Activated naive CD8-positive, alpha-beta T cell treated with anti-CD3 and anti-CD28 coated beads, Interleukin-2, amount 10 ng/mL, durations not matched to agents 7 days and 5 days (primary cell): ENCODE measurements at regions not wholly inside any gene's neighbourhood (a gene's known extent, or its start where the extent isn't known, plus 50 kb on each side); places are given as distances from the start of the nearest gene placed in this dataset.
"Not testable (repeated sequence)": the region's sequence is repeated elsewhere in the genome, so short reads cannot be mapped to it uniquely, and the experiment has no call there.

Source experiments
- ATAC-seq: fragments of 150-1000 bp; cut with Tn5 transposase; one replicate; pipeline ENCODE4 v1.10.0; 2021; ENCODE audit warnings: low read depth, moderate library complexity
- POLR2A ChIA-PET: fragments of 350-600 bp; sonication (Branson Sonifier 250); formaldehyde crosslinking; loops from one replicate; lab custom pipeline; 2021; ENCODE audit warnings: antibody characterized with exemption; lab: Charles Lee
- DNase-seq: peaks from one replicate; pipeline ENCODE4 v3.0.0; 2021
- H3K27ac Mint-ChIP-seq: one replicate; pipeline ENCODE4 v1.8.0; 2022; ENCODE audit warnings: mild to moderate bottlenecking, mixed read lengths
- H3K27me3 Mint-ChIP-seq: one replicate; pipeline ENCODE4 v1.8.0; 2022; ENCODE audit warnings: mild to moderate bottlenecking, moderate library complexity, mixed read lengths
- H3K36me3 Mint-ChIP-seq: one replicate; pipeline ENCODE4 v1.8.0; 2021; ENCODE audit warnings: mild to moderate bottlenecking, mixed read lengths
- H3K4me1 Mint-ChIP-seq: one replicate; pipeline ENCODE4 v1.8.0; 2021; ENCODE audit warnings: mixed read lengths
- H3K4me3 Mint-ChIP-seq: one replicate; pipeline ENCODE4 v1.8.0; 2022; ENCODE audit warnings: mild to moderate bottlenecking, moderate library complexity, mixed read lengths
- H3K9me3 Mint-ChIP-seq: one replicate; pipeline ENCODE4 v1.8.0; 2021; ENCODE audit warnings: mixed read lengths

GRCh38 chr13:66077132-66077689, 1152.9 kb downstream of the PCDH9 start:
- no peak overlapping the region for H3K4me3 Mint-ChIP-seq
- no peaks in the 10 kb centered on the region for H3K27me3 Mint-ChIP-seq
- no peaks in the 10 kb centered on the region for H3K36me3 Mint-ChIP-seq
- no peaks in the 10 kb centered on the region for H3K4me1 Mint-ChIP-seq
- no peaks in the 10 kb centered on the region for H3K9me3 Mint-ChIP-seq
- no peak for DNase-seq
- POLR2A ChIA-PET, result no interaction called here
- H3K27ac Mint-ChIP-seq, result no peak overlapping the region
- no peak for ATAC-seq

- H3K4me1 Mint-ChIP-seq, result no peaks in the 10 kb centered on the region
- POLR2A ChIA-PET, result no interaction called here
- H3K27me3 Mint-ChIP-seq, result no peaks in the 10 kb centered on the region
- H3K4me3 Mint-ChIP-seq, result no peak overlapping the region
- no peak for DNase-seq
- H3K9me3 Mint-ChIP-seq, result no peaks in the 10 kb centered on the region
- H3K36me3 Mint-ChIP-seq, result no peaks in the 10 kb centered on the region
- ATAC-seq, result no peak
- no peak overlapping the region for H3K27ac Mint-ChIP-seq
Measured at GRCh38 chr13:66076417-66076816, 1153.7 kb downstream of the PCDH9 start.

- H3K36me3 Mint-ChIP-seq, result no peaks in the 10 kb centered on the region
- no peak overlapping the region for H3K27ac Mint-ChIP-seq
- ATAC-seq, result no peak
- H3K4me1 Mint-ChIP-seq, result no peaks in the 10 kb centered on the region
- POLR2A ChIA-PET, result no interaction called here
- no peaks in the 10 kb centered on the region for H3K27me3 Mint-ChIP-seq
- H3K4me3 Mint-ChIP-seq, result no peak overlapping the region
- no peak for DNase-seq
- H3K9me3 Mint-ChIP-seq, result no peaks in the 10 kb centered on the region
Measured at GRCh38 chr13:66074018-66074615, 1156.0 kb downstream of the PCDH9 start.

- ATAC-seq, H3K4me3 Mint-ChIP-seq, DNase-seq, H3K27me3 Mint-ChIP-seq, H3K9me3 Mint-ChIP-seq, H3K36me3 Mint-ChIP-seq, H3K27ac Mint-ChIP-seq, H3K4me1 Mint-ChIP-seq, POLR2A ChIA-PET: not testable (repeated sequence)
Measured at GRCh38 chr13:66072097-66072496, 1158.0 kb downstream of the PCDH9 start.

- no peak overlapping the region for H3K27ac Mint-ChIP-seq
- DNase-seq (no peak), ATAC-seq (no peak)
- POLR2A ChIA-PET, result no interaction called here
- H3K9me3 Mint-ChIP-seq, result no peaks in the 10 kb centered on the region
- H3K4me1 Mint-ChIP-seq, result no peaks in the 10 kb centered on the region
- no peaks in the 10 kb centered on the region for H3K27me3 Mint-ChIP-seq
- H3K36me3 Mint-ChIP-seq, result no peaks in the 10 kb centered on the region
- no peak overlapping the region for H3K4me3 Mint-ChIP-seq
Measured at GRCh38 chr13:66071608-66072007, 1158.5 kb downstream of the PCDH9 start.

- Mint-ChIP-seq H3K27ac (no peak overlapping the region), H3K4me3 (no peak overlapping the region), H3K27me3 (no peaks in the 10 kb centered on the region), H3K4me1 (no peaks in the 10 kb centered on the region), H3K9me3 (no peaks in the 10 kb centered on the region), H3K36me3 (no peaks in the 10 kb centered on the region)
- ATAC-seq (no peak), DNase-seq (no peak)
- POLR2A ChIA-PET, result no interaction called here
Measured at GRCh38 chr13:66071029-66071428, 1159.1 kb downstream of the PCDH9 start.

- H3K27me3 Mint-ChIP-seq, result no peaks in the 10 kb centered on the region
- ATAC-seq (no peak), DNase-seq (no peak)
- H3K36me3 Mint-ChIP-seq, result no peaks in the 10 kb centered on the region
- no peak overlapping the region for H3K27ac Mint-ChIP-seq
- no peaks in the 10 kb centered on the region for H3K9me3 Mint-ChIP-seq
- no peaks in the 10 kb centered on the region for H3K4me1 Mint-ChIP-seq
- H3K4me3 Mint-ChIP-seq, result no peak overlapping the region
- POLR2A ChIA-PET, result no interaction called here
Measured at GRCh38 chr13:66069570-66069969, 1160.6 kb downstream of the PCDH9 start.

- no peaks in the 10 kb centered on the region for H3K27me3 Mint-ChIP-seq
- H3K9me3 Mint-ChIP-seq, result no peaks in the 10 kb centered on the region
- no peaks in the 10 kb centered on the region for H3K4me1 Mint-ChIP-seq
- H3K27ac Mint-ChIP-seq, result no peak overlapping the region
- H3K36me3 Mint-ChIP-seq, result no peaks in the 10 kb centered on the region
- H3K4me3 Mint-ChIP-seq, result no peak overlapping the region
- no peak for ATAC-seq
- POLR2A ChIA-PET, result no interaction called here
- no peak for DNase-seq
Measured at GRCh38 chr13:66068683-66069082, 1161.5 kb downstream of the PCDH9 start.

GRCh38 chr13:66048888-66049287, 1181.2 kb downstream of the PCDH9 start:
- H3K36me3 Mint-ChIP-seq, result no peaks in the 10 kb centered on the region
- no peak overlapping the region for H3K4me3 Mint-ChIP-seq
- no peak overlapping the region for H3K27ac Mint-ChIP-seq
- peaks cover 7% of the 10 kb centered on the region for H3K9me3 Mint-ChIP-seq
- H3K4me1 Mint-ChIP-seq, result no peaks in the 10 kb centered on the region
- no peak for DNase-seq
- no peaks in the 10 kb centered on the region for H3K27me3 Mint-ChIP-seq
- no peak for ATAC-seq
- POLR2A ChIA-PET, result no interaction called here

- DNase-seq (no peak), ATAC-seq (no peak)
- Mint-ChIP-seq H3K27me3 (no peaks in the 10 kb centered on the region), H3K9me3 (no peaks in the 10 kb centered on the region), H3K27ac (no peak overlapping the region), H3K4me1 (no peaks in the 10 kb centered on the region), H3K36me3 (no peaks in the 10 kb centered on the region), H3K4me3 (no peak overlapping the region)
- POLR2A ChIA-PET, result no interaction called here
Measured at GRCh38 chr13:66040506-66040905, 1189.6 kb downstream of the PCDH9 start.

- POLR2A ChIA-PET, result no interaction called here
- H3K4me1 Mint-ChIP-seq, result no peaks in the 10 kb centered on the region
- H3K9me3 Mint-ChIP-seq, result peaks cover 1% of the 10 kb centered on the region
- no peak overlapping the region for H3K27ac Mint-ChIP-seq
- no peak overlapping the region for H3K4me3 Mint-ChIP-seq
- H3K27me3 Mint-ChIP-seq, result no peaks in the 10 kb centered on the region
- DNase-seq, result no peak
- ATAC-seq, result no peak
- H3K36me3 Mint-ChIP-seq, result no peaks in the 10 kb centered on the region
Measured at GRCh38 chr13:66037096-66037495, 1193.0 kb downstream of the PCDH9 start.

- ATAC-seq, result no peak
- H3K4me1 Mint-ChIP-seq, result no peaks in the 10 kb centered on the region
- POLR2A ChIA-PET, result no interaction called here
- H3K9me3 Mint-ChIP-seq, result peaks cover 1% of the 10 kb centered on the region
- H3K27ac Mint-ChIP-seq, result no peak overlapping the region
- no peak overlapping the region for H3K4me3 Mint-ChIP-seq
- H3K36me3 Mint-ChIP-seq, result no peaks in the 10 kb centered on the region
- no peak for DNase-seq
- no peaks in the 10 kb centered on the region for H3K27me3 Mint-ChIP-seq
Measured at GRCh38 chr13:66036636-66037035, 1193.5 kb downstream of the PCDH9 start.

GRCh38 chr13:66036024-66036614, 1194.0 kb downstream of the PCDH9 start:
- ATAC-seq (no peak), DNase-seq (no peak)
- peaks cover 1% of the 10 kb centered on the region for H3K9me3 Mint-ChIP-seq
- no peaks in the 10 kb centered on the region for H3K36me3 Mint-ChIP-seq
- H3K27ac Mint-ChIP-seq, result no peak overlapping the region
- H3K4me3 Mint-ChIP-seq, result no peak overlapping the region
- H3K4me1 Mint-ChIP-seq, result no peaks in the 10 kb centered on the region
- no peaks in the 10 kb centered on the region for H3K27me3 Mint-ChIP-seq
- POLR2A ChIA-PET, result no interaction called here

GRCh38 chr13:66033924-66034323, 1196.2 kb downstream of the PCDH9 start:
- ATAC-seq (no peak), DNase-seq (no peak)
- POLR2A ChIA-PET, result no interaction called here
- no peaks in the 10 kb centered on the region for H3K27me3 Mint-ChIP-seq
- no peak overlapping the region for H3K27ac Mint-ChIP-seq
- no peak overlapping the region for H3K4me3 Mint-ChIP-seq
- H3K4me1 Mint-ChIP-seq, result no peaks in the 10 kb centered on the region
- no peaks in the 10 kb centered on the region for H3K36me3 Mint-ChIP-seq
- H3K9me3 Mint-ChIP-seq, result peaks cover 1% of the 10 kb centered on the region
